A549 (cell line): ENCODE measurements at regions not wholly inside any gene's neighbourhood (a gene's known extent, or its start where the extent isn't known, plus 50 kb on each side); places are given as distances from the start of the nearest gene placed in this dataset.
A peak's percentile ranks its signal among the peaks of the same experiment; 100 is the strongest.

Source experiments
- ATAC-seq, 2 experiments: fragments of 200-7000 bp in 1 of 2; fragments of >200 bp in 1 of 2; cut with Nextera tagmentation in 1 of 2; cut with Tn5 transposase in 1 of 2; 3 replicates each; pipeline versions ENCODE4 v1.8.0 to v1.9.1; 2018 to 2020; ENCODE audit warnings: mild to moderate bottlenecking in 1 of 2, moderate library complexity in 1 of 2
- CTCF ChIA-PET: fragments of 300-600 bp; sonication (Branson Sonifier 250); formaldehyde crosslinking; extraction: SDS; loops from one replicate; lab custom pipeline; 2021; ENCODE audit warnings: antibody characterized with exemption, inconsistent platforms; lab: Yijun Ruan, JAX
- POLR2A ChIA-PET: fragments of 350-600 bp; formaldehyde crosslinking; extraction: SDS; loops from one replicate; lab custom pipeline; 2021; ENCODE audit warnings: antibody characterized with exemption, inconsistent platforms; lab: Yijun Ruan, JAX
- DNase-seq, 2 experiments: peaks; one replicate each; pipeline versions ENCODE4 v3.0.0 to v3.0.0-alpha.2; 2011 to 2016; ENCODE audit warnings: low read depth in 1 of 2, low spot score in 1 of 2
- FAIRE-seq: peaks from 2 replicates; lab custom pipeline; 2011; peaks lifted over from hg19 to GRCh38; lab: Jason Lieb, UNC
- H3K27ac ChIP-seq, 2 experiments: fragments of >200 bp; sonication (Bioruptor Twin); formaldehyde crosslinking; 3 replicates each; pipeline ENCODE4 v1.5.1; 2016 to 2017
- H3K4me1 ChIP-seq: fragments of >200 bp; sonication (Bioruptor Twin); formaldehyde crosslinking; 3 replicates; pipeline ENCODE4 v1.6.1; 2016
- H3K4me2 ChIP-seq: fragments of >200 bp; sonication (Bioruptor Twin); formaldehyde crosslinking; 3 replicates; pipeline ENCODE4 v1.6.1; 2016
- H3K4me3 ChIP-seq: fragments of >200 bp; sonication (Bioruptor Twin); formaldehyde crosslinking; 3 replicates; pipeline ENCODE4 v1.5.1; 2016
- H3K9me3 ChIP-seq: fragments of >200 bp; sonication (Bioruptor Twin); formaldehyde crosslinking; 3 replicates; pipeline ENCODE4 v1.6.1; 2016
- BHLHE40 ChIP-seq: IDR thresholded peaks from 2 replicates; pipeline ENCODE4 v1.6.1; 2012; ENCODE audit warnings: low read depth, low read length, inconsistent platforms
- CBX2 ChIP-seq: fragments of 200-600 bp; sonication (generic); IDR thresholded peaks from 2 replicates; pipeline ENCODE4 v1.6.1; 2016; ENCODE audit warnings: low read depth, mild to moderate bottlenecking, borderline replicate concordance
- CTCF ChIP-seq: fragments of >200 bp; sonication (Bioruptor Twin); formaldehyde crosslinking; IDR thresholded peaks from 3 replicates; pipeline ENCODE4 v1.5.1; 2016
- E2F6 ChIP-seq: IDR thresholded peaks from 2 replicates; pipeline ENCODE4 v1.6.1; 2012; ENCODE audit warnings: low read depth, borderline replicate concordance
- ELK1 ChIP-seq: fragments of 150-350 bp; IDR thresholded peaks from 2 replicates; pipeline ENCODE4 v1.6.1; 2014; ENCODE audit warnings: low read depth, mild to moderate bottlenecking, low read length
- FOSB ChIP-seq: fragments of 250-450 bp; sonication (Bioruptor Pico); IDR thresholded peaks from 2 replicates; pipeline ENCODE4 v1.5.0; 2020; ENCODE audit warnings: mild to moderate bottlenecking, moderate library complexity
- GATA3 ChIP-seq: IDR thresholded peaks from 2 replicates; pipeline ENCODE4 v1.6.1; 2012; ENCODE audit warnings: borderline replicate concordance
- HDAC2 ChIP-seq: fragments of 200-600 bp; sonication (generic); IDR thresholded peaks from 2 replicates; pipeline ENCODE4 v1.6.1; 2016
- HES2 ChIP-seq: fragments of >200 bp; sonication (Bioruptor Twin); formaldehyde crosslinking; IDR thresholded peaks from 2 replicates; pipeline ENCODE4 v1.6.1; 2016
- HEYL ChIP-seq: fragments of 250-450 bp; sonication (Bioruptor Pico); IDR thresholded peaks from 2 replicates; pipeline ENCODE4 v1.8.0; 2021; ENCODE audit warnings: mild to moderate bottlenecking, moderate library complexity
- HOXA7 ChIP-seq: fragments of 250-450 bp; sonication (Bioruptor Pico); IDR thresholded peaks from 2 replicates; pipeline ENCODE4 v1.5.0; 2020; ENCODE audit warnings: mild to moderate bottlenecking, moderate library complexity
- HOXB13 ChIP-seq: fragments of 250-450 bp; sonication (Bioruptor Pico); IDR thresholded peaks from 2 replicates; pipeline ENCODE4 v1.5.0; 2020; ENCODE audit warnings: low read depth, mild to moderate bottlenecking, moderate library complexity
- HOXB5 ChIP-seq: fragments of 250-450 bp; sonication (Bioruptor Pico); IDR thresholded peaks from 2 replicates; pipeline ENCODE4 v1.5.0; 2020; ENCODE audit warnings: mild to moderate bottlenecking, moderate library complexity
- JUN ChIP-seq, 2 experiments: fragments of >200 bp; sonication (Bioruptor Twin); formaldehyde crosslinking; IDR thresholded peaks; 2 replicates in 1 of 2; 3 replicates in 1 of 2; pipeline ENCODE4 v1.6.1; 2016 to 2017
- JUNB ChIP-seq: fragments of >200 bp; sonication (Bioruptor Twin); formaldehyde crosslinking; IDR thresholded peaks from 2 replicates; pipeline ENCODE4 v1.6.1; 2016
- MAFK ChIP-seq: fragments of 450-650 bp; IDR thresholded peaks from 2 replicates; pipeline ENCODE4 v1.6.1; 2014; ENCODE audit not compliant: partially characterized antibody
- MAX ChIP-seq: IDR thresholded peaks from 2 replicates; pipeline ENCODE4 v1.6.1; 2012
- MAZ ChIP-seq: fragments of 150-350 bp; IDR thresholded peaks from 2 replicates; pipeline ENCODE4 v1.6.1; 2014; ENCODE audit warnings: antibody characterized with exemption, low read depth, low read length, borderline replicate concordance
- MYC ChIP-seq: IDR thresholded peaks from 2 replicates; pipeline ENCODE4 v1.6.1; 2012; ENCODE audit warnings: mild to moderate bottlenecking, inconsistent platforms, low read length, improper control_type of control experiment, borderline replicate concordance
- NPAS2 ChIP-seq: fragments of 250-450 bp; sonication (Bioruptor Pico); IDR thresholded peaks from 2 replicates; pipeline ENCODE4 v1.8.0; 2022; ENCODE audit warnings: mild to moderate bottlenecking, moderate library complexity, borderline replicate concordance
- NR3C1 ChIP-seq: fragments of >200 bp; sonication (Bioruptor Twin); formaldehyde crosslinking; IDR thresholded peaks from 3 replicates; pipeline ENCODE4 v1.6.1; 2017
- PBX3 ChIP-seq: IDR thresholded peaks from 2 replicates; pipeline ENCODE4 v1.6.1; 2012
- PHF8 ChIP-seq: fragments of 200-600 bp; sonication (generic); IDR thresholded peaks from 2 replicates; pipeline ENCODE4 v1.6.1; 2016; ENCODE audit warnings: low read depth, mild to moderate bottlenecking, antibody characterized with exemption, moderate library complexity, borderline replicate concordance
- POLR2A ChIP-seq: IDR thresholded peaks from 2 replicates; pipeline ENCODE4 v1.6.1; 2012; ENCODE audit warnings: mild to moderate bottlenecking, low read length
- POLR2AphosphoS2 ChIP-seq: conservative IDR thresholded peaks from 2 replicates; pipeline ENCODE4 v1.6.1; 2012; ENCODE audit warnings: low read length, improper control_type of control experiment, inconsistent platforms
- RARB ChIP-seq: fragments of 250-450 bp; sonication (Bioruptor Pico); IDR thresholded peaks from 2 replicates; pipeline ENCODE4 v1.8.0; 2021; ENCODE audit warnings: mild to moderate bottlenecking, moderate library complexity
- REST ChIP-seq: fragments of 200-600 bp; sonication (generic); IDR thresholded peaks from 2 replicates; pipeline ENCODE4 v1.6.1; 2016; ENCODE audit warnings: antibody characterized with exemption, mild to moderate bottlenecking, moderate library complexity
- TFCP2L1 ChIP-seq: fragments of 250-450 bp; sonication (Bioruptor Pico); IDR thresholded peaks from 2 replicates; pipeline ENCODE4 v1.5.0; 2021; ENCODE audit warnings: mild to moderate bottlenecking
- TP53 ChIP-seq: fragments of 250-450 bp; sonication (Bioruptor Pico); IDR thresholded peaks from 2 replicates; pipeline ENCODE4 v1.5.0; 2021; ENCODE audit warnings: mild to moderate bottlenecking, moderate library complexity
- ZC3H11A ChIP-seq: fragments of 450-650 bp; IDR thresholded peaks from 2 replicates; pipeline ENCODE4 v1.6.1; 2014; ENCODE audit warnings: antibody characterized with exemption, mild to moderate bottlenecking
- ZNF302 ChIP-seq: fragments of 250-450 bp; sonication (Bioruptor Pico); IDR thresholded peaks from 2 replicates; pipeline ENCODE4 v1.9.0; 2021; ENCODE audit warnings: inconsistent platforms, mild to moderate bottlenecking, moderate library complexity
- WGBS: methylation state at CpG from one replicate; pipeline ENCODE4 v1.1.6; 2017; ENCODE audit errors: missing lambda C conversion rate; 5-methylcytosine and 5-hydroxymethylcytosine counted together

- no peak for DNase-seq
- TF ChIP-seq MYC: no peak
- no peak for TF ChIP-seq CBX2
- no peak for TF ChIP-seq MAFK
- TF ChIP-seq ZC3H11A: no peak
- no peak for TF ChIP-seq POLR2A
- TF ChIP-seq JUNB: no peak
- TF ChIP-seq HEYL: no peak
- no peak for TF ChIP-seq HES2
- no peak for TF ChIP-seq ELK1
- no peak for TF ChIP-seq RARB (CRISPR knock-in tag)
- no peak for TF ChIP-seq E2F6
- no peak for TF ChIP-seq NR3C1
- no peak for TF ChIP-seq PHF8
- TF ChIP-seq GATA3: no peak
- TF ChIP-seq JUN (IDR thresholded peaks at IDR 0.05): no peak
- no peak for TF ChIP-seq TFCP2L1 (CRISPR knock-in tag)
- no peak for TF ChIP-seq MAZ
- TF ChIP-seq MAX: no peak
- no peak for TF ChIP-seq FOSB (CRISPR knock-in tag)
- TF ChIP-seq ZNF302 (CRISPR knock-in tag): no peak
- Histone ChIP-seq H3K4me1 (no peaks in the 10 kb centered on the region), H3K27ac (no peak overlapping the region), H3K4me2 (no peak overlapping the region), H3K4me3 (no peak overlapping the region), H3K9me3 (no peaks in the 10 kb centered on the region)
- 0 out of 6 replicates have a peak, but pooled peaks of 1 of the 2 experiments have one; percentile 34 for ATAC-seq
- no peak for FAIRE-seq
- 86% methylated on average over 2 of the region's 2 CpGs for WGBS
- ChIA-PET CTCF (no interaction called here), POLR2A (no interaction called here)
Observed at GRCh38 chr11:91653079-91653754, 571.4 kb upstream of the FAT3 start.

GRCh38 chr11:91650802-91651201, 573.8 kb upstream of the FAT3 start:
- CTCF ChIA-PET: no interaction called here
- ATAC-seq (no peak), DNase-seq (no peak), FAIRE-seq (no peak)
- Histone ChIP-seq H3K4me3 (no peak overlapping the region), H3K4me2 (no peak overlapping the region), H3K27ac (no peak overlapping the region), H3K4me1 (no peaks in the 10 kb centered on the region), H3K9me3 (no peaks in the 10 kb centered on the region)
- WGBS: 67% methylated on average over 5 of the region's 5 CpGs
- POLR2A ChIA-PET: no interaction called here
- TF ChIP-seq HOXB13 (CRISPR knock-in tag) (no peak), HOXB5 (no peak), BHLHE40 (no peak), NPAS2 (CRISPR knock-in tag) (no peak), REST (no peak), HOXA7 (CRISPR knock-in tag) (no peak), TFCP2L1 (CRISPR knock-in tag) (no peak), HDAC2 (no peak), MAFK (no peak), NR3C1 (no peak), POLR2AphosphoS2 (no peak), PBX3 (no peak), MAX (no peak), CTCF (no peak), TP53 (CRISPR knock-in tag) (no peak)
